ENCODE measurements at regions not wholly inside any gene's neighbourhood (a gene's known extent, or its start where the extent isn't known, plus 50 kb on each side); places are given as distances from the start of the nearest gene placed in this dataset.

- TF ChIP-seq CTCF (conservative IDR thresholded peaks at IDR 0.05) (no peak), EZH2 (IDR thresholded peaks at IDR 0.05; ENCODE audit: low read depth) (no peak)
These were observed 505.3 kb downstream of the CCDC171 start for GRCh38 chr9:16058131-16058549.
